GM21390 (cell line): ENCODE measurements at regions not wholly inside any gene's neighbourhood (a gene's known extent, or its start where the extent isn't known, plus 50 kb on each side); places are given as distances from the start of the nearest gene placed in this dataset.
"Not testable (repeated sequence)": the region's sequence is repeated elsewhere in the genome, so short reads cannot be mapped to it uniquely, and the experiment has no call there.

ENCODE experiments used
- ATAC-seq: cut with Tn5 transposase; IDR thresholded peaks from one replicate; pipeline ENCODE4 v1.9.1; 2021; ENCODE audit not compliant: unreplicated experiment

DNA sequence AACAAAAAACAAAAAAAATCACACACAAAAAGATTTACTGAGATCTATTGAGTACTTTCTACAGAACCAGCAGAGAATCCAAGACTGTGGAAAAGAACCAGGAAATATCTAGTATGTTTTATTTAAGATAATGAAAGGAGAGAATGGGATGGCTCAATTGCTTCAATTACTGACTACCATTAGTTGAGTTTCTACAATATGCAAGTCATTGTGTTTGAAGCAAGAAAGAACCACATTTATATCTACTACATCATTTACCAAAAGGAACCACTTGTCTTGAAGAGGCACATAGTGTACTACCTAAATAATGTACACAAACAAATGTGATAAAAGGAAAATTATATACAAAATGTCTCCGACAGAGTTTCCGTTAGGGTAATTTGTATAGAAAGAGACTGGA lies 325.9 kb upstream of the TNC start:
- no peak for ATAC-seq

DNA sequence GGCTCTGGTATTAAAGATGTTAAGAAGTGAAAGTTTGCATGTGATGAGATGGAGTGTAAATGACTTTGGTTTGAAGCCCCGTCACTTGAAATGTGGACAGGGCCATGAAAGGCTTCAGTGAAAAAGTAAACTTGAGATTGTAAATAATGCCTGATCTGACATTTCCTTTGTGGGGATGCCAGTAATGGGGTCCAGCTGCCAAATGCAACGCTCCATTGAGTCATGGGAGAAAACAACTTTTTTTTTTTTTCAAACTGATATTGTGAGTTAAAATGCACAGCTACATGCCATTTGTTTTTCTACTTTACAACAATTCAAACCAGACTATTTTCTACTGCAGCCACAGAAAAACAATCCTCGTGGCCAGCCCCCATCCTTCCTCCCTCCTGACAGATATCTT lies 327.0 kb upstream of the TNC start:
- ATAC-seq = no peak

DNA sequence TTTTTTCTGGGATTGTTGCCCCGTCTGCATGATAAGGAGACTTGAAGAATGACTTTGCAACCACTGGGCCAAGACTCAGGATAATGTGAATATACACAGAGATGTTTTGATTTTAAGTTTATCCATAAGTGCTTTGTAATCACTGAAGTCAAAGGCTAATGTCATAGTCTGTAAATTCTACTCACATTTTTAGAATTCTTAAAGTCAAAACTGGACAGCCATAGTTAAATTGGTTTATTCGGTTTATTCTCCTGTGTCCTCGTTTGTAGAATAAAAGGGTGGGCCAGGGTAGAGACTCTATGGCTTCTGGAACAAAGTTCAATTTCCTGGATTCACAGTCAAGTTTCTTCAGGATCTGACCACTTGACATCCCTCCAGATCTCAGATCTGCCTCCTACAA lies 327.7 kb upstream of the TNC start:
- ATAC-seq = no peak

DNA sequence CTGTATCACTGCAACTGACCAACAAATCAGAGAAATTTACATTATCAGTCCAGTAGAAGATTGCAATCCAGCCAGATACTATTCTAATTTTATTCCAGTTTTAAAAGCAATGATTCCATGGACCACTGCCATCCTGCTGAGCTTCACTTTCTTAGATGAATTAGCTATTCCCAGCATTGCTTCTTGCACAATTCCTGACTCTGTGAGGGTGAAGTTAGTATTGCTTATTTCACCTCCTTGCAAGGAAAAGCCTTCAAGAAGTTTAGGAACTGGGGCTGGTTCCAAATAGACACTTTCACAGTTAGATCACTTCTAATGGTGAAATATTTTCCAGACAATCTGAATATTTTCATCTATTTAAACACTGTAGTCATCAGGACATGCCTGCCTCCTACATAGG lies 338.6 kb upstream of the TNC start:
- ATAC-seq = no peak

DNA sequence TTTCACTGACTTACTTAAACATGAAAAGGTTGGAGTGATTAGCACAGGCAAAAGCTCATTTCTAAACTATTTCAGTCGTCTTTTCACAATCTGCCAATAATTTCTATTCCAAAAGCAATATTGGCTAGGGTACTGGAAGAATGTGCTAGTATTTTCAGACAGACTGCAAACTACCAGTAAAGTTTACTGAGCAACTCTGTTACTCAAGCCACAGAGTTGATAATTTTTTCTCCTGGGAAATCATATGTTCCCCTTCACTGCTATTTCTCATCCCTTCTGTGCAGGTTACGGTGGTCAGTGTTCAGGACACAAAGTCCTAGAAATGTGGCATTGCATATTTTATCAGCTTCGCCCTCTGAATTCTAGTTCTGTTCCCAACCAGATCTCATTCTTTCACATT lies 343.3 kb upstream of the TNC start:
- no peak for ATAC-seq

DNA sequence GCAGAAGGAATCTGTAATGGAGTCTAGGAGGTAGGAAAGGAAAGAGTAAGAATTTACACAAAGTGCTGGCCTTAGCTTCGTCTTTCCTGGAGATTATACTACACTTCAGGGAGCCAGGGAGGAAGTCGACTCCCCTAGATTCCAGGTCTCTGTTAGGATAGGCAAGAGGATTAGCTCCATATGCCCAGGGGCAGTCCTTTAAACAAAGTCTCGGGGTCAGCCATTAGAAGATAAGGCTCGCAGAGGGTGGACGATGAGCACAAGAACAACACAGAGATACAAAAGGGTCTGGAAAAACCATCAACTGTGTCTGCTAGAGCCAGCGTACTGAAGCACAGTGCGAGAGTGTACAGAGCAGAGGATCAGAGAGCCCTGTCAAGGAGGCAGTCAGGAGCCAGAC lies 344.7 kb upstream of the TNC start:
- ATAC-seq = no peak

DNA sequence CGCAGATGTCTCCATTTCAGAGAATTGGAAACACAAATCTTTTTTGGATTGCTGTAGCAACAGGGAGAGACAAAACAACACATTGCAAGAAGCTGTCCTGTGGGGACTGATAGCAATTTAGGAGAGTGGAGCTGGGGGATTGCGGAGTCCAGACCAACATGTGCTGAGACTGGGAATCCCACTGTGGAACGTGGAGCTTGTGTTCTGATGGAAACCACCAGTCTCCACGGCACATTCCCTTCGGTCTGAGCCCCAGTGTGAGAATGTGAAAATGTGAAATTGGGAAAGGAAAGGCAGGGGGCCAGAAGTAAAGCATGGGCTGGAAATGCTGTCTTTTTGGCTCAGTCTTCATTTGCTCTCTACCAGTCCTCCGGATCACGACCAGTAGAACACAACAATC lies 348.8 kb upstream of the TNC start:
- no peak for ATAC-seq

DNA sequence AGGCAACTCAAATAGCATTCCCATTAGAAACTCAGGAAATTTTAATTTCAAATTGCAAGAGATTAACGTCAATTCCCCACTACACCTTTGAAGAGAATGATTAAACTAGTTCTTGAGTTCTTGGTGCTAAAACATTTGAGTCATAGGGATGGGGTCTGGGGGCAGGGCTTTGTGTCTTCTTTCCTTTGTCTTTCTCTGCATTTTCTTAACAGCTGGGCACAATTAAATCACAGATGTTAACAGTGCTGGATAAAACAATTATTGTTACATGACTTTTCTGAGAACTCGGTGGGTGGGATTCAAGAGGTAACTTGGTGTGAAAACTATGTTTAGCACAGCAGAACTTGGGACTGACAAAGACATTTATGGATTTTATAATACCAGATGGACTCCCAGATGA lies 351.9 kb upstream of the TNC start:
- ATAC-seq = no peak

DNA sequence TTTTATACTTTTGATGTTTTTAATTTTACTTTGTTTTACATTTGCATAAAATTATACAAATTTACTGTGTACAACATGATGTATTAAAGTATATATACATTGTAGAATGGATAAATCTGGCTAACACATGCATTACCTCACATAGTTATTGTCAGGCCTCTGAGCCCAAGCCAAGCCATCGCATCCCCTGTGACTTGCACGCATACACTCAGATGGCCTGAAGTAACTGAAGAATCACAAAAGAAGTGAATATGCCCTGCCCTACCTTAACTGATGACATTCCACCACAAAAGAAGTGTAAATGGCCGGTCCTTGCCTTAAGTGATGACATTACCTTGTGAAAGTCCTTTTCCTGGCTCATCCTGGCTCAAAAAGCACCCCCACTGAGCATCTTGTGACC lies 355.1 kb upstream of the TNC start:
- ATAC-seq = not testable (repeated sequence)

DNA sequence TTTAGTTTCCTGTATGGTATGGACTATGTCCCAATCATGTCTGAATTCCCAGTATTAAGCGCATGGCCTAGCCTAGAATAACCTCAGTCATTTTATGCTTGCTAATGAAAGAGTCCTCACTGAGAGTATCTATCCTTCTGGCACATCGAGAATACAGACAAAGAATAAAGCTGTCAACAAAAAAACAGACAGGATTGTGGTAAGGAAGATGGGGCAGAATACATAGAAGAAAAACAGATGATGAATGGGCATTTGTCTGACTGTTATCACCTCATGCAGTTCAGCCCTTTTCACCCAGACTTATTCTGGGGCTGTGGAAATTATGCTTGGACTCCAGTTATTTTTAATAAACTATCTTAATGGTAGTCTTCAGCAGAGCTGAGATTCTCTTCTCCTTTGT lies 363.8 kb upstream of the TNC start:
- ATAC-seq = no peak

DNA sequence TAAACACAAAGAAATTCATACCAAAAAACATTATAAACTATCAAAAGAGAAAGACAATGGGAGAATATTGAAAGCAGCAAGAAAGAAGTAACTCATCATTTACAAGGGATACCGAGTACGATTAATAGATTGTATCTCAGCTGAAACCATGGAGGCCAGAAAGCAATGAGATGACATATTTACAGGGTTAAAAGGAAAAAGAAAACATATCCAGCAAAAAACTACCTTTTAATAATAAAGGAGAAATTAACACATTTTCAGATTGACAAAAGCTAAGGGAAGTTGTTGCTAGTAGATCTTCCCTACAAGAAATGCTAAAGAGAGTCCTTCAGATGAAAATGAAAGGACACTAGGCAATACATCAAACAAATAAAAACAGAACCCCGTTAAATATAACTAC lies 364.8 kb upstream of the TNC start:
- no peak for ATAC-seq

DNA sequence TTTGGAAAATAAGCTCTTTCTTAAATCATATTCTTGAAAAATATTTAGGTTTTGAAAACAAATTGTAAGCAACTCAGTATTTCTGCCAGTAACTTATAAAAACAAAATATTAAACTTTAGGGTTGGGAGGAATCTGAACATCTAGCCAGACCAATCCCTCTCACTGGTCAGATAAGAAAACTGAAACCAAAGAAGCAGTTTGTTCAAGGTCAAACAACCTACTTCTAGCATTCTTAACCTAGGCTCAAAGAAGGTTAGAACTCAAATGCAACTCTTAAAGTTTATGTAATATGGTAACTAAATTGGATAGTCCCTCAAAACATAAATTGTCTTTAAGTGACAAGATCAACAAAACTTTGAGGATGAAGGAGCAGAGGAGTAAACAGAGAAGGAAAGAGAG lies 374.9 kb upstream of the TNC start:
- no peak for ATAC-seq

DNA sequence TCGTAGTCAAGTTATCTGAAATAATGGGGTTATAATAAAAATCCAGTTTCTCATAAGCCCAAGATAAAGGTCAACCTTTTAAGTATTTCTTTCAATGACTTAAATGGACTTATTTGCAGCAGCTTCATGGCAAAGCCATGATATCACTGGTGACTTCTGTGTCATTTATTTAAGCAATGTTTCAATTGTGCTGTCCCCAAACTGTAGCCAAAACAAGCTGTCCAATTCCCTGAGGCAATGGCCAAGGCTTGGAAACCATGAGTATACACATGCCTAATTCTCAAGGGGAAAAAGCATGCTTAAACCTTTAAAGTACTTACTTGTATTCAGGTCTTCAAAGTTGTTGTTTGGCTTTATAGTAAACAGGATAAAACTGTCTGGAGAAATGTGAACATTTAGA lies 376.4 kb upstream of the TNC start:
- no peak for ATAC-seq

DNA sequence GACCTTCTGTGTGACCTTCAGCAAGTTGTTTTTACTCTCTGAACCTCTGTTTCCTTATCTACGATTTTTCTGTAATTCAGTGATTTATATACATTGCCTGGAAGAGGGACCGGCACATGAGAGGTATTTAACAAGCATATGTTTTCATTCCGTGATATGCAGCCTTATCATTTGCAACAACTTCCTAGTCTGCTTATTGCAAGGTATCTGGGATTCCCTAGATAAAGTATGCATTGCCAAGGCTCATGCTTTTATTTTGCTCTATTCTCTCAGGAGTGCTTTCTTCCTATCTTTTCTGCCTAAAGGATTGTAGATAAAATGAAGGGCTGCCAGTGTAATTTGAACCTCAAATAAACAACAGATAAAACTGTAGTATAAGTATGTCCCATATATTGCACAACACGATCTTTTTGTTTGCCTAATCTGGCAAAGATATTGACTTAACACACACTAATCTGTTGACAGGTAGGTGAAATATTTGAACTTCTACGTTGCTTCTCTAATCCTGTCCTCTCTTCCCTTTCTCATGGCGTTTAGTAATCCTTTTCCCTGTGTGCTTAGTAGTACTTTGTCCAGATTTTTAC lies 377.2 kb upstream of the TNC start:
- ATAC-seq = no peak

DNA sequence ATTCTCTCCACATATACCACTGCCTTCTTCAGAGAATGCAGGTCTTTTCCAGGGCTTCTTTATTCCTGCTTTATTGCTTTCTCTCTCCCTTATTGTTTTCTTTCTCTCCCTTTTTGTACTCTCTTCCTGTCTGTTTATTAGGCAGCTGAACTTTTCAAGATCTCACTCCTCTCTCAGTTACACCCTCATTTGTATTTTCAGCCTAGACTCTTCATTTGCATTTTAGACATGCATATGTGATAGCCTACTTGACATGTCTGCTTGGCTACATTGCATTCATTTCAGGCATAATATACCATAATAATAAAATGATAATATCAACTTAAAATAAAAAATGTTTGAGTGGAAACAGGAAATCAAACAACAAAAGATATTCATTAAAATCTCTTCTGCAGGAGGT lies 377.9 kb upstream of the TNC start:
- ATAC-seq = no peak

DNA sequence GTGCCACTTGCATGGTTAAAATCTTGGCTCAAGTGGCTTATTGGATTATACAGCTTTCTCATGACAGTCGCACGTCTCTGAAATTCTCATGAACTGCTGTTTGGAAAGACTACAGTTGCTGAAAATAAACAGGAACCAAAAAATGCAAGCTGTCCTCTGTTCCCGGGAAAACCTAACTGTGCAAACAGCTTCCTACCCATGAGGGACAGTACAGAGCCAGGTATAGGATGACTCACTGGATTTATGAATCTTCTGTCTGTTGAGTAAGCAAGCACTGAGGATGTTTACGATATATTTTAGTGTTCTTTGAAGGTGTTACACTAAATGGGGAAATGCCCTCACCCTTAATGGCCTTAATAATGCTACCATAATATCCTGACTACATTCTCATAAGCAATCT lies 380.3 kb upstream of the TNC start:
- ATAC-seq = no peak

DNA sequence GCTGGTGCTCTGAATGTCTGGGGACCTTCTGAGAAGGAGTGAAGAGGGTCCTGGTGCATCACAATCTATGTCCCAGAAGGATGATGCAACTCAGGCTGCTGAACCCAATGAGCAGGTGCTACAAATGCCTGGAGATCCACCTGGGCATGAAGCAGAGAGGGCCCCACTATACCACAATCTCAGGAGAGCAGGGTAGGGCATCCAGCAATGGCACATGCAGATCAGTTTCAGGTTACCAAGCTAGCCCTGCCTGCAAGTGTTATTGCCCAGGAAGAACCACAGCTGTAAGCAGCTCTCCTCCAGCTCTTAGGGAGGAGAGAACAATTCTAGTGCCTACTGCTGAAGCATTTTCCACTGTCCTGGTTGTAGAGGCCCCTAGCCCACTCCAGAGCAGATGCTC lies 389.2 kb upstream of the TNC start:
- no peak for ATAC-seq

DNA sequence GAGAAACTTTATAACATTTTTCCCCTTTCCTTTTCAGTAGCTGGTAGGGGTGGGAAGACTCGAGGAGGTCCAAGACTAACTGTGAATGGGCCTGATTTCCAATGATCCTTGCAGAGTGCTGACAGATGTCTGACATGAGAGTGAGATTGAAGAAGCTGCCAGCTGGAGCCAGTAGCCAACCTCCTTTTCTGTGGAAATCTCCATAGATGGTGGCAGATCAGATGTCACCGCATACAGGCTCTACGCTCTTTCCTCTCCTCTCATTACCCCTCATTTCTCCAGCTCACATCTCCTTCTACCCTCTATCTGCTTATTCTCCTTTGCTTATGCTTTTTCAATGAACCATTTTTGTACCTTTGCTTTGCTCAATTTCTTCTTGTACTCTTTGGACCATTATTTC lies 395.2 kb upstream of the TNC start:
- no peak for ATAC-seq

DNA sequence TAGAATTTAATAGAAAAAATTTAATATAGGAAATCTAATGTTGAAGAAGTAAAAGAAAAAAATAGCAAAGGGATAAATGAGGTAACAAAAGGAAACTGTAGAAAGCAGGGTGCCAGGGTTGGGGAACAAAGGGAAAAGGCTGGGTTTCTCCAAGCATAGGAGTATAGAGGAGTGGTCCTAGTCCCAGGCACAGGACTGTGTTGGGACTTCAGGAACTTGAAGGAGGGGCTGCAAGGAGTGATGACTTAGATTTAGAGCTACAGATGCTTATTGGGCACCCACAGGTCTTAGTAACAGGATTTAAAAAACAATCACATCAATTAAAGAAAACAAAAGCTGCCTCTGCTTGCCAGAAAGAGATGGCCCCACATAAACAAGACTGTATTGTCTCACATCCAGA lies 396.5 kb upstream of the TNC start:
- no peak for ATAC-seq

DNA sequence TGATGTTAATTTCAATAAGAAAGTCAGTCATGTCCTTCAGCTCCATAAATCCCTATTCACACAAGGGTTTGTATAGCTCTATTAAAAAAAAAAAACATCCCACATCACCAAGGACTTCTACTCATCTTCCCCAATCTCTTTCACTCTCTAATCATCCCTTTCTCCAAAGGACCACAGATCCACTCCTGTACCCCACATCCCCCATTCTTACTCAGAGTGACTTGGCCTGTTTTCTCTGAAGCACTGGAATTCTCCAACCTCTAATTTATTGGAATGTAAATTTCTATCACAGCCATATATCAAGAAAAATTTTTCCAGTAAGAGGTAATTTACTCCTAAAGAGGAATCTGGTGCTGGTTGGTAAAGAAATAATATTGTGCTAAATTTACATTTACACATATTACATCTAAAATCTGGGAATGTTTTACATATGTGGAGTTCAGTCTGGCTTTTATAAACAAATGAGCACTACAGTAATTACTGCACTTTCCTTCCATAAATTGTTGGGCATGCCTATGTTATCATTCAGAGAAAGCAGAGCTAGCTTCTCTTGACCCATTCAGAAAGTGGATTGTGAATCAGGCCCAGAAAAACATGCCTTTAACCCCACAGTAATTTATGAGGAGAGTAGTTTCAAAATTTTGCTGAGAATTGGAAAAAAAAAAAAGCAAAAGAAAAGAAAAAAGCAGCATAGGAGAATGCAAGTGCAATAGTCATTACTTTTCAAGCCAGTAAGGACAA lies 399.5 kb upstream of the TNC start:
- no peak for ATAC-seq

DNA sequence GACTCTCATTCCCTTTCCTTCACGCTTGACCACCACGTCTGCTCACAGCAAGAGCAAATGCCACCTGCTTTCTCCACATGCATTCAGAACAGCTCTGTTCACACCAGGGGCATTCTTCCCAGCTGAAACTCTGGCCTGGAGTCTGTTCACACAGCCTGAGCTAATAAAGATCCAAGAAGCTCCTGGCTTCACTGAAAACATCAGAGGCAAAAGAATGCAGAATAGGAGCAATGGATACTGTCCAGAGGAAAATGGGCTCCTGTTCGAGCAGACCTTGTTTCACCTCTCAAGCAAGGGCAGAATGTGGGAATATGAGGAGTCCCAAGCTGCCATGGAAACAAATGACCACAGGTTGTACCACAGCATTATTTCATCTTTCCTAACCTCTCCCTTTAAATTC lies 402.7 kb upstream of the TNC start:
- no peak for ATAC-seq

DNA sequence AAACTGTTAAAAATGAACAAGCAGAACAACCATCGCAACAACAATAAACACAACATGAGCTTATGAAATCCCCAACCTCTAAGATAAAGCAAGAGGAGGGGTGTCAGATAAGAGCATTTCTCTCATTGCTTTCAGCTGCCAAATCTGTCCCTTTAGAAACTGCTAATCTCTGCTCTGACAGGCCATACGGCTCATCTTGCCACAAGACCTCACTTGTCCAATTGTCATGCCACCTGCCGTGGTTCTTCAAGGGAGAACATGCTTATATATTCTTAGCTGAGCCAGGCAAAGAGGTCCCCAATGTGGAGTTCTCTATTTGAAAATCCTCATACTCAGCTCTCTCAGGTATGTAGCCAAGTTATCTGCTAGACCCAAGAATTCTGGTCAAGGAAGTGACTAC lies 405.0 kb upstream of the TNC start:
- no peak for ATAC-seq

DNA sequence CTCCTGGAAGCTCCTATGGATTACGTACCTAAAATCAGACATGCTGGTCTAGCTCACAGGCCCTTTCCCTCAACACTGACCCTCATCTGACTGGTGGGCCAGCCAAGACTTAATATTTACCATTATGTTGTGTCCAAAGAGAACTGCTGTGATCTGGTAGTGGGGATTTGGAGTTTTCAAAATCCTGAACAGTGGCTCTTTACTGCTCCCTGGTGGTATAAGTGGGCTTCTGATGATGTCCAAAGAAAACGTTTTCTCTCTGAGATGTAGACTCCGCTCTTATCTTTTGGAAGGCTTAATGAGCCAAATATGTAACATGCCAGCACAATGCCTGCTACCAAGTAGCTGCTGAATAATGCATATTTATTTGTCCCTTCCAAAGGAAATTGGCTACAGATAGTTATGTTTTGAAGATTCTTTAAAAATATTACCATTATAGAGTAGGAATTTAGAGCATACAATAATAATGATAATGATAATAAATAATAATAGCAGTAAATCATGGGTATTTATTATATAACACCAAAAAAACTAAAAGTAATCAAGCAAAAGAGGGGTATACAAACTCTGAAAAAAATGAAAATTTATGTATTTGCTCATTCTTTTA lies 406.6 kb upstream of the TNC start:
- peak; percentile 57 for ATAC-seq
